Endothelial cell of umbilical vein (primary cell): ENCODE measurements at regions not wholly inside any gene's neighbourhood (a gene's known extent, or its start where the extent isn't known, plus 50 kb on each side); places are given as distances from the start of the nearest gene placed in this dataset.

ENCODE experiments used
- CTCF ChIP-seq, 2 donors: IDR thresholded peaks; 1 replicate in 1 of 2; 2 replicates in 1 of 2; pipeline ENCODE4 v1.5.1; 2011; ENCODE audit warnings: low read length in 2 of 2, mild to moderate bottlenecking in 2 of 2, moderate library complexity in 2 of 2, control low read depth in 1 of 2, inconsistent platforms in 1 of 2, low read depth in 1 of 2; ENCODE audit not compliant: insufficient read depth in 1 of 2; ENCODE audit errors: extremely low read depth in 1 of 2
- EZH2 ChIP-seq: IDR thresholded peaks from 2 replicates; pipeline ENCODE4 v1.6.1; 2012; ENCODE audit warnings: borderline replicate concordance, low read depth, mild to moderate bottlenecking, moderate library complexity, low read length, inconsistent platforms; ENCODE audit not compliant: severe bottlenecking
- FOS ChIP-seq: IDR thresholded peaks from 2 replicates; pipeline ENCODE4 v1.6.1; 2011; ENCODE audit warnings: mild to moderate bottlenecking, low read length, moderate library complexity, borderline replicate concordance; ENCODE audit not compliant: insufficient read depth
- GATA2 ChIP-seq: IDR thresholded peaks from 2 replicates; pipeline ENCODE4 v1.7.0; 2011; ENCODE audit warnings: low read depth, mild to moderate bottlenecking, moderate library complexity, mixed read lengths, low read length; ENCODE audit not compliant: insufficient read length, insufficient read depth
- JUN ChIP-seq: IDR thresholded peaks from 2 replicates; pipeline ENCODE4 v1.6.1; 2011; ENCODE audit warnings: borderline replicate concordance, low read depth; ENCODE audit not compliant: insufficient read length, insufficient read depth
- MAX ChIP-seq: IDR thresholded peaks from 2 replicates; pipeline ENCODE4 v1.6.1; 2011; ENCODE audit not compliant: insufficient read depth, insufficient read length
- MYC ChIP-seq: IDR thresholded peaks from one replicate; pipeline ENCODE4 v1.6.1; 2011; ENCODE audit warnings: mild to moderate bottlenecking, low read depth, low read length
- POLR2A ChIP-seq: IDR thresholded peaks from 2 replicates; pipeline ENCODE4 v1.6.1; 2012; ENCODE audit warnings: low read depth, mild to moderate bottlenecking, control low read depth, low read length
- POLR2AphosphoS5 ChIP-seq: IDR thresholded peaks from 2 replicates; pipeline ENCODE4 v1.6.1; 2012; ENCODE audit warnings: low read depth, mild to moderate bottlenecking, control low read depth, low read length, moderate library complexity; ENCODE audit not compliant: insufficient read depth

DNA sequence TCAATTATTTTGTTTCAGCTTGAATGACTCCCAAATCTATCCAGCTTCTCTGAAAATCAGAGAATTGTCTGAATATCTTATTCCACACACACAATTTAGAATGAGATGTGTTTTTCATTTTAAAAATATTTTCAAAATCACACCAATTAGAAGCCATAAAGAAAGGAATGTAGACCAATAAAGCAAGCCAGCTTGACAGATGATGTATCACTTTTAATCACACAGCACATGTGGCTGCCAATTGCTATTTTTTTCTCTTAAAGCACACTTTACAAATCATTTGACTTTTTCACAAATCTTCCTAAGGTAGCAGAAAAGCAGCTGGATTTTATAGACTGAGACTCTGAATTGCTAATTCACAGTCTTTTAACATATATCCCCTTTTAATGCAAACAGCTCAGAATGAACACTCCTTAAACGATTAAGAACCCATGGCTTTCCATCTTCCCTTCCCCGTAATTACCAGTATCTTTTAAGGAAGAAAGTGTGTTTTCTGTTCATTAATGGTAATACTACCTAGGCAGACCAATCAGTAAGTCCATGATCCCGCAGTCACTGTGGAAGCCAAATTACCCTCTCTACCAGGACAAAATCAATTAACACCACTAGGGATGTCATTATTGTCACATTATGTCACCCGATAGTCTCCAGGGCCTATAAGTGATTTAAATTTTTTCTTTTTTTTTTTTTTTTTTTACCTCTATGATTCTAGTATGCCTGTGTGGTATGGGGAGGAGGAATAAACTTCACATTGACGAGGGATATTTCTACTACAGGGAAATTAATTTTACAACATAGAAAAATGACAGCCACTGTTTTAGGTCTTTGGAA, 250.0 kb upstream of the VEPH1 start:
- no peak for TF ChIP-seq JUN
- no peak for TF ChIP-seq CTCF (IDR thresholded peaks at IDR 0.05; ENCODE audit: extremely low read depth in 1 of 2, insufficient read depth in 1 of 2, low read depth in 1 of 2, low read length in 2 of 2)
- TF ChIP-seq POLR2AphosphoS5 = no peak
- TF ChIP-seq POLR2A = no peak
- TF ChIP-seq FOS = no peak
- no peak for TF ChIP-seq MAX
- TF ChIP-seq EZH2 = no peak
- no peak for TF ChIP-seq MYC
- no peak for TF ChIP-seq GATA2
